HepG2 (cell line): ENCODE measurements at regions not wholly inside any gene's neighbourhood (a gene's known extent, or its start where the extent isn't known, plus 50 kb on each side); places are given as distances from the start of the nearest gene placed in this dataset.

Source experiments
- ATAD3A ChIP-seq: sonication (generic); formaldehyde crosslinking; IDR thresholded peaks from 2 replicates; pipeline ENCODE4 v1.4.0; 2020; ENCODE audit warnings: missing genetic modification reagents
- CREB1 ChIP-seq, 2 experiments: fragments of 450-650 bp in 1 of 2; IDR thresholded peaks; 2 replicates each; pipeline ENCODE4 v1.6.1; 2016 to 2017; ENCODE audit warnings: control low read depth in 1 of 2, mild to moderate bottlenecking in 1 of 2, missing compliant biosample characterization in 1 of 2, missing genetic modification characterization in 1 of 2
- DBP ChIP-seq: sonication (generic); formaldehyde crosslinking; IDR thresholded peaks from 2 replicates; pipeline ENCODE4 v1.4.0; 2020; ENCODE audit warnings: missing genetic modification reagents; ENCODE audit errors: not compliant biosample characterization
- FOSL1 ChIP-seq: sonication (generic); formaldehyde crosslinking; IDR thresholded peaks from 2 replicates; pipeline ENCODE4 v1.9.0; 2021; ENCODE audit warnings: missing genetic modification reagents, borderline replicate concordance
- HHEX ChIP-seq: IDR thresholded peaks from 2 replicates; pipeline ENCODE4 v1.6.1; 2016; ENCODE audit warnings: control low read depth
- HOXA7 ChIP-seq: sonication (generic); formaldehyde crosslinking; IDR thresholded peaks from 2 replicates; pipeline ENCODE4 v1.8.1; 2022; ENCODE audit warnings: mild to moderate bottlenecking, missing genetic modification reagents, moderate library complexity
- NR2C2 ChIP-seq: sonication (generic); formaldehyde crosslinking; IDR thresholded peaks from 2 replicates; pipeline ENCODE4 v1.4.0; 2020; ENCODE audit warnings: missing genetic modification reagents, mild to moderate bottlenecking, moderate library complexity, borderline replicate concordance
- RELA ChIP-seq: sonication (generic); formaldehyde crosslinking; IDR thresholded peaks from 2 replicates; pipeline ENCODE4 v1.4.0; 2020; ENCODE audit warnings: missing genetic modification reagents
- SMAD1 ChIP-seq: sonication (generic); formaldehyde crosslinking; IDR thresholded peaks from 2 replicates; pipeline ENCODE4 v1.4.0; 2020; ENCODE audit warnings: missing genetic modification reagents, low read depth, mild to moderate bottlenecking, borderline replicate concordance
- SP5 ChIP-seq: IDR thresholded peaks from 2 replicates; pipeline ENCODE4 v1.6.1; 2016; ENCODE audit warnings: low read depth, borderline replicate concordance
- ZFP82 ChIP-seq: sonication (generic); formaldehyde crosslinking; IDR thresholded peaks from 2 replicates; pipeline ENCODE4 v1.5.1; 2020; ENCODE audit warnings: mild to moderate bottlenecking, missing genetic modification reagents, borderline replicate concordance
- ZNF329 ChIP-seq: sonication (generic); formaldehyde crosslinking; IDR thresholded peaks from 2 replicates; pipeline ENCODE4 v1.9.0; 2021; ENCODE audit warnings: low read depth, mild to moderate bottlenecking, missing genetic modification reagents
- ZNF577 ChIP-seq: sonication (generic); formaldehyde crosslinking; IDR thresholded peaks from 2 replicates; pipeline ENCODE4 v1.4.0; 2020; ENCODE audit warnings: mild to moderate bottlenecking, low read depth, missing genetic modification reagents, borderline replicate concordance
- ZNF619 ChIP-seq: sonication (generic); formaldehyde crosslinking; IDR thresholded peaks from 2 replicates; pipeline ENCODE4 v1.4.0; 2020; ENCODE audit warnings: mild to moderate bottlenecking, missing genetic modification reagents
- ZNF816 ChIP-seq: sonication (generic); formaldehyde crosslinking; IDR thresholded peaks from 2 replicates; pipeline ENCODE4 v1.8.0; 2022; ENCODE audit warnings: missing genetic modification reagents, mild to moderate bottlenecking, borderline replicate concordance
- TF ChIP-seq, protein P1 (sequence below): sonication (generic); formaldehyde crosslinking; IDR thresholded peaks from 2 replicates; pipeline ENCODE4 v1.4.0; 2020; ENCODE audit warnings: missing genetic modification reagents, low read depth, mild to moderate bottlenecking, borderline replicate concordance
- TF ChIP-seq, protein P2 (sequence below): sonication (generic); formaldehyde crosslinking; IDR thresholded peaks from one replicate; pipeline ENCODE4 v1.5.1; 2020; ENCODE audit warnings: mild to moderate bottlenecking, missing genetic modification reagents; ENCODE audit errors: not compliant biosample characterization
- TF ChIP-seq, protein P3 (sequence below): conservative IDR thresholded peaks from 2 replicates; pipeline ENCODE4 v1.6.1; 2018; ENCODE audit warnings: missing genetic modification reagents

DNA sequence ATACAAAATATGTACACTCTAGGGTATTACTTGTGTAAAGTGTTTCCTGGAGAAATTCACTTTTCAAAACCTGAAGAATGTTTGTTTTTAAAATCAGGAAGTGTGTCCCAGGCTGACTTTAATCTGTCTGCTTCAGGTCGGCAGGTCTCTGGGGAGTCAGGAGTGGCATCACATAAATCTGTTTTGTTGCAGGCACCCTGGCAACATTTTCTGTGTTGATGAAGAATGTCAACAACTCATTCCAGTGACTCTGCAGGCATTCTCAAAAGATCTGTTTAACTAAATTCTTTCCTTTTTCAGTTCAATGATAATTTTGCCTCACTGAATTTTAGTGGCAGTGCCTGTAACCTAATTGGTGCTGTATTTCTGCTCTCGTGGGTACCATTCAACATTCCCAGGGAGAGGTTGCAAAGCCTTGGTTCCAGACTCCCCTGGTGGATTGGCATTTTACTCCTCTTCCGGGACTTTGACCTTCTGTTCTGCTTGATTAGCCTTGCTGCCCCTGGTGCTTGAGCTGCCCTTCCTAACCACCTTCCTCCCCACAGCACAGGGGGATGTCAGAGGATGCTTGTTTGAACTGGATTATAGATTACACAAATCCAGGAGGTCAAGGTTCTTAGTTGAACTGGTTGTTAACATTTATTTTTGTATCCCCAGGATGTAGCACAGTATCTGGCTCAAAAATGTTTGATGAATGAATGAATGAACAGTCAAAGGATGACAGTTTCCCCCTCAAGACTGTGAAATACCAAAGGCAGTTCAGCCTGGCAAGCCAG is 55.4 kb upstream of the LPGAT1 start (continued):
- TF ChIP-seq NR2C2 (CRISPR knock-in tag) (peak; percentile 89), HHEX (CRISPR knock-in tag) (peak; percentile 39; the same call in 1 of the 2 replicates), DBP (CRISPR knock-in tag) (no peak), SMAD1 (CRISPR knock-in tag) (no peak), ATAD3A (no peak), ZNF619 (CRISPR knock-in tag) (no peak), CREB1 (IDR thresholded peaks at IDR 0.05) (no peak), CREB1 (CRISPR knock-in tag; IDR thresholded peaks at IDR 0.05) (peak; percentile 31; the same call in 1 of the 2 replicates), RELA (CRISPR knock-in tag) (no peak), FOSL1 (no peak), ZNF329 (no peak), ZNF816 (CRISPR knock-in tag) (no peak), ZNF577 (no peak), HOXA7 (CRISPR knock-in tag) (no peak), ZFP82 (CRISPR knock-in tag) (no peak), SP5 (CRISPR knock-in tag) (peak; percentile 43; the same call in 1 of the 2 replicates)
- TF ChIP-seq, protein P1, sequence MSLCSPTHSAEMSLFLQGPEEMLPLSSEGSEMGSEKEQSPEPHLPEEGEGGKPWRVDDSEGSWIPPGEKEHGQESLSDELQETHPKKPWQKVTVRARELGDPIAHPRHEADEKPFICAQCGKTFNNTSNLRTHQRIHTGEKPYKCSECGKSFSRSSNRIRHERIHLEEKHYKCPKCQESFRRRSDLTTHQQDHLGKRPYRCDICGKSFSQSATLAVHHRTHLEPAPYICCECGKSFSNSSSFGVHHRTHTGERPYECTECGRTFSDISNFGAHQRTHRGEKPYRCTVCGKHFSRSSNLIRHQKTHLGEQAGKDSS (CRISPR knock-in tag): no peak
- TF ChIP-seq, protein P2, sequence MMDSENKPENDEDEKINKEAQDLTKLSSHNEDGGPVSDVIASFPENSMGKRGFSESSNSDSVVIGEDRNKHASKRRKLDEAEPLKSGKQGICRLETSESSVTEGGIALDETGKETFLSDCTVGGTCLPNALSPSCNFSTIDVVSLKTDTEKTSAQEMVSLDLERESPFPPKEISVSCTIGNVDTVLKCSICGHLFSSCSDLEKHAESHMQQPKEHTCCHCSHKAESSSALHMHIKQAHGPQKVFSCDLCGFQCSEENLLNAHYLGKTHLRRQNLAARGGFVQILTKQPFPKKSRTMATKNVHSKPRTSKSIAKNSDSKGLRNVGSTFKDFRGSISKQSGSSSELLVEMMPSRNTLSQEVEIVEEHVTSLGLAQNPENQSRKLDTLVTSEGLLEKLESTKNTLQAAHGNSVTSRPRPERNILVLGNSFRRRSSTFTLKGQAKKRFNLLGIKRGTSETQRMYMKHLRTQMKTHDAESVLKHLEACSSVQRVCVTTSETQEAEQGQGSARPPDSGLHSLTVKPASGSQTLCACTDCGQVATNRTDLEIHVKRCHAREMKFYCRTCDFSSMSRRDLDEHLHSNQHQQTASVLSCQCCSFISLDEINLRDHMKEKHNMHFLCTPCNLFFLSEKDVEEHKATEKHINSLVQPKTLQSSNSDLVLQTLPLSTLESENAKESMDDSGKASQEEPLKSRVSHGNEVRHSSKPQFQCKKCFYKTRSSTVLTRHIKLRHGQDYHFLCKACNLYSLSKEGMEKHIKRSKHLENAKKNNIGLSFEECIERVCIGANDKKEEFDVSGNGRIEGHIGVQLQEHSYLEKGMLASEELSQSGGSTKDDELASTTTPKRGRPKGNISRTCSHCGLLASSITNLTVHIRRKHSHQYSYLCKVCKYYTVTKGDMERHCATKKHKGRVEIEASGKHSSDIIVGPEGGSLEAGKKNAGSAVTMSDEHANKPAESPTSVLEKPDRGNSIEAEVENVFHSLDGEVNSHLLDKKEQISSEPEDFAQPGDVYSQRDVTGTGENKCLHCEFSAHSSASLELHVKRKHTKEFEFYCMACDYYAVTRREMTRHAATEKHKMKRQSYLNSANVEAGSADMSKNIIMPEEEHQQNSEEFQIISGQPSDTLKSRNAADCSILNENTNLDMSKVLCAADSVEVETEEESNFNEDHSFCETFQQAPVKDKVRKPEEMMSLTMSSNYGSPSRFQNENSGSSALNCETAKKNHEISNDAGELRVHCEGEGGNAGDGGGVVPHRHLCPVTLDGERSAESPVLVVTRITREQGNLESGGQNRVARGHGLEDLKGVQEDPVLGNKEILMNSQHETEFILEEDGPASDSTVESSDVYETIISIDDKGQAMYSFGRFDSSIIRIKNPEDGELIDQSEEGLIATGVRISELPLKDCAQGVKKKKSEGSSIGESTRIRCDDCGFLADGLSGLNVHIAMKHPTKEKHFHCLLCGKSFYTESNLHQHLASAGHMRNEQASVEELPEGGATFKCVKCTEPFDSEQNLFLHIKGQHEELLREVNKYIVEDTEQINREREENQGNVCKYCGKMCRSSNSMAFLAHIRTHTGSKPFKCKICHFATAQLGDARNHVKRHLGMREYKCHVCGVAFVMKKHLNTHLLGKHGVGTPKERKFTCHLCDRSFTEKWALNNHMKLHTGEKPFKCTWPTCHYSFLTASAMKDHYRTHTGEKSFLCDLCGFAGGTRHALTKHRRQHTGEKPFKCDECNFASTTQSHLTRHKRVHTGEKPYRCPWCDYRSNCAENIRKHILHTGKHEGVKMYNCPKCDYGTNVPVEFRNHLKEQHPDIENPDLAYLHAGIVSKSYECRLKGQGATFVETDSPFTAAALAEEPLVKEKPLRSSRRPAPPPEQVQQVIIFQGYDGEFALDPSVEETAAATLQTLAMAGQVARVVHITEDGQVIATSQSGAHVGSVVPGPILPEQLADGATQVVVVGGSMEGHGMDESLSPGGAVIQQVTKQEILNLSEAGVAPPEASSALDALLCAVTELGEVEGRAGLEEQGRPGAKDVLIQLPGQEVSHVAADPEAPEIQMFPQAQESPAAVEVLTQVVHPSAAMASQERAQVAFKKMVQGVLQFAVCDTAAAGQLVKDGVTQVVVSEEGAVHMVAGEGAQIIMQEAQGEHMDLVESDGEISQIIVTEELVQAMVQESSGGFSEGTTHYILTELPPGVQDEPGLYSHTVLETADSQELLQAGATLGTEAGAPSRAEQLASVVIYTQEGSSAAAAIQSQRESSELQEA (CRISPR knock-in tag): no peak
- TF ChIP-seq, protein P3, sequence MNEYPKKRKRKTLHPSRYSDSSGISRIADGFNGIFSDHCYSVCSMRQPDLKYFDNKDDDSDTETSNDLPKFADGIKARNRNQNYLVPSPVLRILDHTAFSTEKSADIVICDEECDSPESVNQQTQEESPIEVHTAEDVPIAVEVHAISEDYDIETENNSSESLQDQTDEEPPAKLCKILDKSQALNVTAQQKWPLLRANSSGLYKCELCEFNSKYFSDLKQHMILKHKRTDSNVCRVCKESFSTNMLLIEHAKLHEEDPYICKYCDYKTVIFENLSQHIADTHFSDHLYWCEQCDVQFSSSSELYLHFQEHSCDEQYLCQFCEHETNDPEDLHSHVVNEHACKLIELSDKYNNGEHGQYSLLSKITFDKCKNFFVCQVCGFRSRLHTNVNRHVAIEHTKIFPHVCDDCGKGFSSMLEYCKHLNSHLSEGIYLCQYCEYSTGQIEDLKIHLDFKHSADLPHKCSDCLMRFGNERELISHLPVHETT (CRISPR knock-in tag): no peak; the same call in 1 of the 2 replicates
